H9 (cell line): ENCODE measurements at regions not wholly inside any gene's neighbourhood (a gene's known extent, or its start where the extent isn't known, plus 50 kb on each side); places are given as distances from the start of the nearest gene placed in this dataset.

Source experiments
- DNase-seq: peaks from one replicate; pipeline ENCODE4 v3.0.0-alpha.2; 2017
- H2AFZ ChIP-seq: one replicate; pipeline ENCODE4 v1.6.1; 2013; ENCODE audit warnings: mild to moderate bottlenecking, low read length, control low read depth, moderate library complexity
- H2AK5ac ChIP-seq: 2 replicates; pipeline ENCODE4 v1.6.1; 2013; ENCODE audit warnings: low read length, control low read depth, mixed read lengths; ENCODE audit not compliant: insufficient read length
- H2BK120ac ChIP-seq: one replicate; pipeline ENCODE4 v1.6.1; 2013; ENCODE audit warnings: low read depth, mild to moderate bottlenecking, low read length, control low read depth, inconsistent platforms; ENCODE audit not compliant: poor library complexity, severe bottlenecking
- H2BK12ac ChIP-seq: 2 replicates; pipeline ENCODE4 v1.6.1; 2013; ENCODE audit warnings: low read length, control low read depth, mixed read lengths, low read depth; ENCODE audit not compliant: insufficient read length
- H2BK15ac ChIP-seq: 2 replicates; pipeline ENCODE4 v1.6.1; 2013; ENCODE audit warnings: low read depth, low read length, control low read depth
- H2BK20ac ChIP-seq: one replicate; pipeline ENCODE4 v1.6.1; 2013; ENCODE audit warnings: low read depth, mild to moderate bottlenecking, low read length, control low read depth, inconsistent platforms; ENCODE audit not compliant: poor library complexity, severe bottlenecking
- H2BK5ac ChIP-seq: 2 replicates; pipeline ENCODE4 v1.6.1; 2013; ENCODE audit warnings: low read length, control low read depth, mixed read lengths; ENCODE audit not compliant: insufficient read length
- H3K14ac ChIP-seq: 2 replicates; pipeline ENCODE4 v1.6.1; 2013; ENCODE audit warnings: low read length, control low read depth; ENCODE audit not compliant: insufficient read depth
- H3K18ac ChIP-seq: 2 replicates; pipeline ENCODE4 v1.6.1; 2013; ENCODE audit warnings: low read depth, mild to moderate bottlenecking, mixed read lengths, low read length, control low read depth; ENCODE audit not compliant: insufficient read length
- H3K23ac ChIP-seq: 2 replicates; pipeline ENCODE4 v1.6.1; 2013; ENCODE audit warnings: low read length, control low read depth, mixed read lengths, low read depth; ENCODE audit not compliant: insufficient read length
- H3K23me2 ChIP-seq: 2 replicates; pipeline ENCODE4 v1.6.1; 2013; ENCODE audit warnings: low read depth, mild to moderate bottlenecking, mixed read lengths, low read length, control low read depth; ENCODE audit not compliant: insufficient read length, poor library complexity, severe bottlenecking
- H3K27ac ChIP-seq: 2 replicates; pipeline ENCODE4 v1.5.1; 2013; ENCODE audit warnings: low read length, control low read depth, mixed read lengths, low read depth; ENCODE audit not compliant: insufficient read length
- H3K27me3 ChIP-seq: 2 replicates; pipeline ENCODE4 v1.6.1; 2013; ENCODE audit warnings: low read length, control low read depth, inconsistent platforms; ENCODE audit not compliant: insufficient read depth
- H3K4ac ChIP-seq: 2 replicates; pipeline ENCODE4 v1.6.1; 2013; ENCODE audit warnings: low read depth, mild to moderate bottlenecking, control low read depth, inconsistent platforms, low read length, moderate library complexity
- H3K4me1 ChIP-seq: 2 replicates; pipeline ENCODE4 v1.6.1; 2013; ENCODE audit warnings: low read length, control low read depth, inconsistent platforms; ENCODE audit not compliant: insufficient read depth
- H3K4me2 ChIP-seq: 2 replicates; pipeline ENCODE4 v1.6.1; 2013; ENCODE audit warnings: low read length, control low read depth, mixed read lengths; ENCODE audit not compliant: insufficient read length, insufficient read depth
- H3K56ac ChIP-seq: 2 replicates; pipeline ENCODE4 v1.6.1; 2013; ENCODE audit warnings: low read depth, mild to moderate bottlenecking, mixed read lengths, low read length, control low read depth; ENCODE audit not compliant: insufficient read length
- H3K79me1 ChIP-seq: 2 replicates; pipeline ENCODE4 v1.6.1; 2013; ENCODE audit warnings: low read depth, mild to moderate bottlenecking, moderate library complexity, low read length, control low read depth, inconsistent platforms; ENCODE audit not compliant: insufficient read depth, poor library complexity, severe bottlenecking
- H3K79me2 ChIP-seq: 2 replicates; pipeline ENCODE4 v1.6.1; 2013; ENCODE audit warnings: low read length, control low read depth, inconsistent platforms; ENCODE audit not compliant: insufficient read depth
- H3K9ac ChIP-seq: 2 replicates; pipeline ENCODE4 v1.6.1; 2013; ENCODE audit warnings: low read length, control low read depth, mixed read lengths; ENCODE audit not compliant: insufficient read length; ENCODE audit errors: extremely low read depth
- H3K9me3 ChIP-seq: one replicate; pipeline ENCODE4 v1.6.1; 2013; ENCODE audit warnings: low read depth, low read length, inconsistent platforms; ENCODE audit not compliant: control insufficient read depth
- H3T11ph ChIP-seq: one replicate; pipeline ENCODE4 v1.6.1; 2013; ENCODE audit warnings: mild to moderate bottlenecking, low read length, control low read depth, inconsistent platforms
- H4K20me1 ChIP-seq: one replicate; pipeline ENCODE4 v1.6.1; 2013; ENCODE audit not compliant: control insufficient read depth, insufficient read length, insufficient read depth
- H4K5ac ChIP-seq: 2 replicates; pipeline ENCODE4 v1.6.1; 2013; ENCODE audit warnings: low read depth, mild to moderate bottlenecking, mixed read lengths, low read length, control low read depth; ENCODE audit not compliant: insufficient read length
- H4K8ac ChIP-seq: replicated peaks from 2 replicates; pipeline ENCODE4 v1.6.1; 2013; ENCODE audit warnings: low read length, control low read depth, mixed read lengths, low read depth; ENCODE audit not compliant: insufficient read length
- H4K91ac ChIP-seq: 2 replicates; pipeline ENCODE4 v1.6.1; 2013; ENCODE audit warnings: low read depth, mild to moderate bottlenecking, moderate library complexity, mixed read lengths, low read length, control low read depth; ENCODE audit not compliant: insufficient read length
- H3K27ac Mint-ChIP-seq, 3 experiments: 2 replicates in 2 of 3; 3 replicates in 1 of 3; pipeline ENCODE4 v1.8.0; 2020 to 2021; ENCODE audit warnings: mixed read lengths in 3 of 3, mild to moderate bottlenecking in 1 of 3, moderate library complexity in 1 of 3
- H3K27me3 Mint-ChIP-seq: 2 replicates; pipeline ENCODE4 v1.8.0; 2021; ENCODE audit warnings: low read depth, mild to moderate bottlenecking, moderate library complexity, mixed read lengths
- H3K36me3 Mint-ChIP-seq, 3 experiments: 2 replicates in 2 of 3; 3 replicates in 1 of 3; pipeline ENCODE4 v1.8.0; 2020 to 2021; ENCODE audit warnings: low read depth in 3 of 3, mixed read lengths in 3 of 3; ENCODE audit not compliant: insufficient read depth in 1 of 3
- H3K4me1 Mint-ChIP-seq, 2 experiments: 2 replicates each; pipeline ENCODE4 v1.8.0; 2020; ENCODE audit warnings: mixed read lengths in 2 of 2
- H3K4me3 Mint-ChIP-seq, 2 experiments: 2 replicates in 1 of 2; 3 replicates in 1 of 2; pipeline ENCODE4 v1.8.0; 2020 to 2021; ENCODE audit warnings: mild to moderate bottlenecking in 2 of 2, mixed read lengths in 2 of 2, moderate library complexity in 1 of 2
- H3K9me3 Mint-ChIP-seq, 2 experiments: 2 replicates in 1 of 2; 3 replicates in 1 of 2; pipeline ENCODE4 v1.8.0; 2020; ENCODE audit warnings: mild to moderate bottlenecking in 2 of 2, mixed read lengths in 2 of 2, moderate library complexity in 1 of 2
- WGBS: extraction: QIAGEN DNeasy Blood & Tissue Kit; methylation state at CpG from one replicate; pipeline ENCODE4 v1.1.7; 2013; ENCODE audit warnings: missing lambda C conversion rate, low lambda C conversion rate, mixed read lengths; ENCODE audit not compliant: insufficient read length; ENCODE audit errors: extremely low coverage; 5-methylcytosine and 5-hydroxymethylcytosine counted together
- TF ChIP-seq, protein P1 (sequence below): fragments of 200-600 bp; sonication (generic); conservative IDR thresholded peaks from 3 replicates; pipeline ENCODE4 v1.8.0; 2021; ENCODE audit warnings: antibody characterized with exemption, mild to moderate bottlenecking

GRCh38 chr15:69931156-69931555, 166.6 kb downstream of the TLE3 start:
- H4K20me1 ChIP-seq, result no peaks in the 10 kb centered on the region
- no peak overlapping the region for H2BK5ac ChIP-seq
- no CpG with 5 or more reads among the region's 5 CpGs for WGBS
- TF ChIP-seq, protein P1, sequence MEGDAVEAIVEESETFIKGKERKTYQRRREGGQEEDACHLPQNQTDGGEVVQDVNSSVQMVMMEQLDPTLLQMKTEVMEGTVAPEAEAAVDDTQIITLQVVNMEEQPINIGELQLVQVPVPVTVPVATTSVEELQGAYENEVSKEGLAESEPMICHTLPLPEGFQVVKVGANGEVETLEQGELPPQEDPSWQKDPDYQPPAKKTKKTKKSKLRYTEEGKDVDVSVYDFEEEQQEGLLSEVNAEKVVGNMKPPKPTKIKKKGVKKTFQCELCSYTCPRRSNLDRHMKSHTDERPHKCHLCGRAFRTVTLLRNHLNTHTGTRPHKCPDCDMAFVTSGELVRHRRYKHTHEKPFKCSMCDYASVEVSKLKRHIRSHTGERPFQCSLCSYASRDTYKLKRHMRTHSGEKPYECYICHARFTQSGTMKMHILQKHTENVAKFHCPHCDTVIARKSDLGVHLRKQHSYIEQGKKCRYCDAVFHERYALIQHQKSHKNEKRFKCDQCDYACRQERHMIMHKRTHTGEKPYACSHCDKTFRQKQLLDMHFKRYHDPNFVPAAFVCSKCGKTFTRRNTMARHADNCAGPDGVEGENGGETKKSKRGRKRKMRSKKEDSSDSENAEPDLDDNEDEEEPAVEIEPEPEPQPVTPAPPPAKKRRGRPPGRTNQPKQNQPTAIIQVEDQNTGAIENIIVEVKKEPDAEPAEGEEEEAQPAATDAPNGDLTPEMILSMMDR, result no peak
- Mint-ChIP-seq H3K27me3 (peaks cover 12% of the 10 kb centered on the region), H3K4me1 (no peaks in the 10 kb centered on the region), H3K27ac (no peak overlapping the region), H3K4me3 (no peak overlapping the region), H3K36me3 (peaks cover 8 to 30% (median 15%) of the 10 kb centered on the region in 3 experiments; a peak in 5 of 7 replicates), H3K9me3 (peaks cover 11 to 21% of the 10 kb centered on the region in 2 experiments)
- no peak overlapping the region for H3T11ph ChIP-seq
- no peaks in the 10 kb centered on the region for H3K79me2 ChIP-seq
- H3K4me1 ChIP-seq, result no peaks in the 10 kb centered on the region
- H2BK120ac ChIP-seq, result no peak overlapping the region
- no peak overlapping the region for H4K5ac ChIP-seq
- H3K23ac ChIP-seq, result no peak overlapping the region
- no peak overlapping the region for H3K27ac ChIP-seq
- H2BK20ac ChIP-seq, result no peak overlapping the region
- H4K91ac ChIP-seq, result no peak overlapping the region
- H3K4me2 ChIP-seq, result no peak overlapping the region
- H3K18ac ChIP-seq, result no peak overlapping the region
- H2BK12ac ChIP-seq, result no peak overlapping the region
- no peaks in the 10 kb centered on the region for H3K23me2 ChIP-seq
- no peak overlapping the region for H4K8ac ChIP-seq
- H3K4ac ChIP-seq, result no peak overlapping the region
- H2AFZ ChIP-seq, result no peak overlapping the region
- H3K9ac ChIP-seq, result no peak overlapping the region
- no peaks in the 10 kb centered on the region for H3K79me1 ChIP-seq
- no peaks in the 10 kb centered on the region for H3K27me3 ChIP-seq
- no peak overlapping the region for H3K56ac ChIP-seq
- DNase-seq, result peak; percentile 5
- H2BK15ac ChIP-seq, result no peak overlapping the region
- no peak overlapping the region for H2AK5ac ChIP-seq
- H3K9me3 ChIP-seq, result peaks cover 5% of the 10 kb centered on the region
- no peak overlapping the region for H3K14ac ChIP-seq
